HL-60 (cell line): ENCODE measurements at regions not wholly inside any gene's neighbourhood (a gene's known extent, or its start where the extent isn't known, plus 50 kb on each side); places are given as distances from the start of the nearest gene placed in this dataset.

Source experiments
- POLR2AphosphoS5 ChIP-seq: IDR thresholded peaks from 2 replicates; pipeline ENCODE4 v1.6.1; 2012; ENCODE audit warnings: low read depth
- REST ChIP-seq: IDR thresholded peaks from 2 replicates; pipeline ENCODE4 v1.6.1; 2012; ENCODE audit warnings: low read depth; ENCODE audit not compliant: insufficient replicate concordance
- TF ChIP-seq, protein P1 (sequence below): IDR thresholded peaks from one replicate; pipeline ENCODE4 v1.5.1; 2011; ENCODE audit warnings: low read length, control low read depth, inconsistent platforms; ENCODE audit not compliant: insufficient read depth

GRCh38 chr17:72452286-72453173 lies 331.7 kb downstream of the SOX9 start:
- TF ChIP-seq POLR2AphosphoS5 (no peak), REST (no peak)
- TF ChIP-seq, protein P1, sequence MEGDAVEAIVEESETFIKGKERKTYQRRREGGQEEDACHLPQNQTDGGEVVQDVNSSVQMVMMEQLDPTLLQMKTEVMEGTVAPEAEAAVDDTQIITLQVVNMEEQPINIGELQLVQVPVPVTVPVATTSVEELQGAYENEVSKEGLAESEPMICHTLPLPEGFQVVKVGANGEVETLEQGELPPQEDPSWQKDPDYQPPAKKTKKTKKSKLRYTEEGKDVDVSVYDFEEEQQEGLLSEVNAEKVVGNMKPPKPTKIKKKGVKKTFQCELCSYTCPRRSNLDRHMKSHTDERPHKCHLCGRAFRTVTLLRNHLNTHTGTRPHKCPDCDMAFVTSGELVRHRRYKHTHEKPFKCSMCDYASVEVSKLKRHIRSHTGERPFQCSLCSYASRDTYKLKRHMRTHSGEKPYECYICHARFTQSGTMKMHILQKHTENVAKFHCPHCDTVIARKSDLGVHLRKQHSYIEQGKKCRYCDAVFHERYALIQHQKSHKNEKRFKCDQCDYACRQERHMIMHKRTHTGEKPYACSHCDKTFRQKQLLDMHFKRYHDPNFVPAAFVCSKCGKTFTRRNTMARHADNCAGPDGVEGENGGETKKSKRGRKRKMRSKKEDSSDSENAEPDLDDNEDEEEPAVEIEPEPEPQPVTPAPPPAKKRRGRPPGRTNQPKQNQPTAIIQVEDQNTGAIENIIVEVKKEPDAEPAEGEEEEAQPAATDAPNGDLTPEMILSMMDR = no peak
